ENCODE measurements at regions not wholly inside any gene's neighbourhood (a gene's known extent, or its start where the extent isn't known, plus 50 kb on each side); places are given as distances from the start of the nearest gene placed in this dataset.

- no peak overlapping the region for H3K4me3 ChIP-seq (ENCODE audit: low read depth, low read length)
- H3K27me3 ChIP-seq (ENCODE audit: control insufficient read depth, insufficient read depth, low read length): no peaks in the 10 kb centered on the region
- no peaks in the 10 kb centered on the region for H3K36me3 ChIP-seq (ENCODE audit: control insufficient read depth, insufficient read depth, low read length)
- TF ChIP-seq, protein P1, sequence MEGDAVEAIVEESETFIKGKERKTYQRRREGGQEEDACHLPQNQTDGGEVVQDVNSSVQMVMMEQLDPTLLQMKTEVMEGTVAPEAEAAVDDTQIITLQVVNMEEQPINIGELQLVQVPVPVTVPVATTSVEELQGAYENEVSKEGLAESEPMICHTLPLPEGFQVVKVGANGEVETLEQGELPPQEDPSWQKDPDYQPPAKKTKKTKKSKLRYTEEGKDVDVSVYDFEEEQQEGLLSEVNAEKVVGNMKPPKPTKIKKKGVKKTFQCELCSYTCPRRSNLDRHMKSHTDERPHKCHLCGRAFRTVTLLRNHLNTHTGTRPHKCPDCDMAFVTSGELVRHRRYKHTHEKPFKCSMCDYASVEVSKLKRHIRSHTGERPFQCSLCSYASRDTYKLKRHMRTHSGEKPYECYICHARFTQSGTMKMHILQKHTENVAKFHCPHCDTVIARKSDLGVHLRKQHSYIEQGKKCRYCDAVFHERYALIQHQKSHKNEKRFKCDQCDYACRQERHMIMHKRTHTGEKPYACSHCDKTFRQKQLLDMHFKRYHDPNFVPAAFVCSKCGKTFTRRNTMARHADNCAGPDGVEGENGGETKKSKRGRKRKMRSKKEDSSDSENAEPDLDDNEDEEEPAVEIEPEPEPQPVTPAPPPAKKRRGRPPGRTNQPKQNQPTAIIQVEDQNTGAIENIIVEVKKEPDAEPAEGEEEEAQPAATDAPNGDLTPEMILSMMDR (IDR thresholded peaks at IDR 0.05; ENCODE audit: insufficient read depth, low read length, poor library complexity, severe bottlenecking): no peak
- no peak for DNase-seq (ENCODE audit: low read depth)
These were observed 179.5 kb upstream of the PDZRN3 start for GRCh38 chr3:73804204-73804603.

- Histone ChIP-seq H3K36me3 (ENCODE audit: control insufficient read depth, insufficient read depth, low read length) (no peaks in the 10 kb centered on the region), H3K27me3 (ENCODE audit: control insufficient read depth, insufficient read depth, low read length) (no peaks in the 10 kb centered on the region), H3K4me3 (ENCODE audit: low read depth, low read length) (no peak overlapping the region)
- TF ChIP-seq, protein P1 (IDR thresholded peaks at IDR 0.05; ENCODE audit: insufficient read depth, low read length, poor library complexity, severe bottlenecking): no peak
- no peak for DNase-seq (ENCODE audit: low read depth)
These were observed 176.7 kb upstream of the PDZRN3 start for GRCh38 chr3:73801444-73801843.

GRCh38 chr3:73797311-73797710 lies 172.6 kb upstream of the PDZRN3 start:
- Histone ChIP-seq H3K36me3 (ENCODE audit: control insufficient read depth, insufficient read depth, low read length) (no peaks in the 10 kb centered on the region), H3K4me3 (ENCODE audit: low read depth, low read length) (no peak overlapping the region), H3K27me3 (ENCODE audit: control insufficient read depth, insufficient read depth, low read length) (no peaks in the 10 kb centered on the region)
- TF ChIP-seq, protein P1 (IDR thresholded peaks at IDR 0.05; ENCODE audit: insufficient read depth, low read length, poor library complexity, severe bottlenecking): no peak
- no peak for DNase-seq (ENCODE audit: low read depth)

GRCh38 chr3:73796382-73796781 lies 171.6 kb upstream of the PDZRN3 start:
- H3K4me3 ChIP-seq (ENCODE audit: low read depth, low read length): no peak overlapping the region
- DNase-seq (ENCODE audit: low read depth): no peak
- TF ChIP-seq, protein P1 (IDR thresholded peaks at IDR 0.05; ENCODE audit: insufficient read depth, low read length, poor library complexity, severe bottlenecking): no peak
- H3K27me3 ChIP-seq (ENCODE audit: control insufficient read depth, insufficient read depth, low read length): no peaks in the 10 kb centered on the region
- no peaks in the 10 kb centered on the region for H3K36me3 ChIP-seq (ENCODE audit: control insufficient read depth, insufficient read depth, low read length)

GRCh38 chr3:73791356-73791755 lies 166.6 kb upstream of the PDZRN3 start:
- Histone ChIP-seq H3K36me3 (ENCODE audit: control insufficient read depth, insufficient read depth, low read length) (no peaks in the 10 kb centered on the region), H3K27me3 (ENCODE audit: control insufficient read depth, insufficient read depth, low read length) (no peaks in the 10 kb centered on the region), H3K4me3 (ENCODE audit: low read depth, low read length) (no peak overlapping the region)
- DNase-seq (ENCODE audit: low read depth): no peak
- TF ChIP-seq, protein P1 (IDR thresholded peaks at IDR 0.05; ENCODE audit: insufficient read depth, low read length, poor library complexity, severe bottlenecking): no peak

DNA sequence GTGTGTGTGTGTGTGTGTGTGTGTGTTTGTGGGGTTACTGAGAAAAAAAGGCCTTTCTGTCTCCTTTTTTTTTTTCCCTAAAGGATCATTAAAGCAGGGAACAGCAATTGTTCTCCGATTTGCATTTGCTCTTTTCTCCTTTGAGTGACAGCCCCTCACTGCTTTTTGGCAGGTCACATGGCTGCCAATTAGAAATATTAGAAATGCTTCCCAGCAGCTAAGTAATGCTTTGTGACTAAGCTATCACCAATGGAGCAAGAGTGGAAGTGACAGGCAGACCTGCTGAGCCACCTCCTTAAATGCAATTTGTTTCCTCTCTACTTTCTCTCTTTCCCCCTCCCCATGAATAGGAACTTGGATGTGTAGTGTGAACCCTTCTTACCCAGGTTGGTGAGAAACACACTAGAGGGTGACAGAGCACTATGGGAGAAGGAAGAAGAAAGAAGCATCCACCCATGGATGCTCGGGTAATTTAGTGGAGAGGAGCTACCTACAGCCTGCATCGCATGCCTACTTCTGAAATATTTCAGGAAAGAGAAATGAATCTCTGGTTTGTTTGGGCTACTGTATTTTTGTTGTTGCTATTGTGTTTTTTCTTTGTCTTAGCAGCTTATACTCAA lies 165.2 kb upstream of the PDZRN3 start:
- TF ChIP-seq, protein P1 (IDR thresholded peaks at IDR 0.05; ENCODE audit: insufficient read depth, low read length, poor library complexity, severe bottlenecking): no peak
- DNase-seq (ENCODE audit: low read depth): no peak
- Histone ChIP-seq H3K4me3 (ENCODE audit: low read depth, low read length) (no peak overlapping the region), H3K36me3 (ENCODE audit: control insufficient read depth, insufficient read depth, low read length) (no peaks in the 10 kb centered on the region), H3K27me3 (ENCODE audit: control insufficient read depth, insufficient read depth, low read length) (no peaks in the 10 kb centered on the region)

Data from kidney epithelial cell (primary cell).